ENCODE measurements at regions not wholly inside any gene's neighbourhood (a gene's known extent, or its start where the extent isn't known, plus 50 kb on each side); places are given as distances from the start of the nearest gene placed in this dataset.

DNA sequence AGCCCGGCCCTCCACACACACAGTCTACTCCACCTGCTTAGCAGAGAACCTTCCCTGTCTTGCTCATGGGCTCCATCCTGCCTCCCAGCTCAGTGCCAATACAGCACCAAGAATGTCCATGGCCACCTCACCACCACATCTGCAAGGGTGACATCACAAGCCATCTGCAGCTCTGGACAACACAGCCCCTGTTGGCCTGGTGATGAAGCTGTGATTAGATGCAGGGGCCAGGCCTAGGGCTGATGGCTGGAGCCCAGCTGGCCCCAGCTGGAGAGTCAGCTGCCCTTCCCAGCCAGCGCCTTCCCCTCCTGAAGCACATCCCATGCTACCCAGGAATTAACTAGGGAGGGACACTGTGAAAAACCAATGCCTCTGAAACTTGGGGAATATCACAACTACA, 91.1 kb downstream of the TTC32 start:
- Histone ChIP-seq H3K9me3 (ENCODE audit: control insufficient read depth, insufficient read depth, low read depth, low read length) (no peaks in the 10 kb centered on the region), H3K36me3 (ENCODE audit: control insufficient read depth in 2 of 2, insufficient read depth in 1 of 2, low read length in 2 of 2) (no peaks in the 10 kb centered on the region), H3K27ac (ENCODE audit: extremely low read depth, low read depth, low read length) (no peak overlapping the region), H3K4me3 (ENCODE audit: low read depth, low read length) (no peak overlapping the region), H3K4me1 (ENCODE audit: control insufficient read depth, insufficient read depth, low read length) (no peaks in the 10 kb centered on the region)
- CTCF ChIA-PET = no interaction called here
- POLR2A ChIA-PET = no interaction called here
- TF ChIP-seq ZNF473 (tag by site-specific recombination; IDR thresholded peaks at IDR 0.05) (no peak), ZNF112 (tag by site-specific recombination; IDR thresholded peaks at IDR 0.05) (no peak), ZNF23 (tag by site-specific recombination; IDR thresholded peaks at IDR 0.05; ENCODE audit: borderline replicate concordance) (no peak), EGR2 (tag by site-specific recombination; IDR thresholded peaks at IDR 0.05; ENCODE audit: low read depth) (no peak), ZNF311 (tag by site-specific recombination; IDR thresholded peaks at IDR 0.05; ENCODE audit: borderline replicate concordance) (no peak), ZBTB21 (tag by site-specific recombination; IDR thresholded peaks at IDR 0.05) (no peak), ZNF777 (tag by site-specific recombination; IDR thresholded peaks at IDR 0.05; ENCODE audit: borderline replicate concordance) (no peak), ZNF292 (tag by site-specific recombination; IDR thresholded peaks at IDR 0.05; ENCODE audit: borderline replicate concordance, low read depth) (no peak), ZNF585B (tag by site-specific recombination; IDR thresholded peaks at IDR 0.05) (no peak), SP2 (tag by site-specific recombination; IDR thresholded peaks at IDR 0.05) (no peak), ZNF610 (tag by site-specific recombination; IDR thresholded peaks at IDR 0.05; ENCODE audit: borderline replicate concordance) (no peak), ZNF514 (tag by site-specific recombination; IDR thresholded peaks at IDR 0.05) (no peak), ZNF132 (tag by site-specific recombination; IDR thresholded peaks at IDR 0.05; ENCODE audit: borderline replicate concordance) (no peak), ZNF792 (tag by site-specific recombination; IDR thresholded peaks at IDR 0.05) (no peak), GLIS2 (tag by site-specific recombination; IDR thresholded peaks at IDR 0.05) (no peak)
- TF ChIP-seq, protein P1, sequence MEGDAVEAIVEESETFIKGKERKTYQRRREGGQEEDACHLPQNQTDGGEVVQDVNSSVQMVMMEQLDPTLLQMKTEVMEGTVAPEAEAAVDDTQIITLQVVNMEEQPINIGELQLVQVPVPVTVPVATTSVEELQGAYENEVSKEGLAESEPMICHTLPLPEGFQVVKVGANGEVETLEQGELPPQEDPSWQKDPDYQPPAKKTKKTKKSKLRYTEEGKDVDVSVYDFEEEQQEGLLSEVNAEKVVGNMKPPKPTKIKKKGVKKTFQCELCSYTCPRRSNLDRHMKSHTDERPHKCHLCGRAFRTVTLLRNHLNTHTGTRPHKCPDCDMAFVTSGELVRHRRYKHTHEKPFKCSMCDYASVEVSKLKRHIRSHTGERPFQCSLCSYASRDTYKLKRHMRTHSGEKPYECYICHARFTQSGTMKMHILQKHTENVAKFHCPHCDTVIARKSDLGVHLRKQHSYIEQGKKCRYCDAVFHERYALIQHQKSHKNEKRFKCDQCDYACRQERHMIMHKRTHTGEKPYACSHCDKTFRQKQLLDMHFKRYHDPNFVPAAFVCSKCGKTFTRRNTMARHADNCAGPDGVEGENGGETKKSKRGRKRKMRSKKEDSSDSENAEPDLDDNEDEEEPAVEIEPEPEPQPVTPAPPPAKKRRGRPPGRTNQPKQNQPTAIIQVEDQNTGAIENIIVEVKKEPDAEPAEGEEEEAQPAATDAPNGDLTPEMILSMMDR (tag by site-specific recombination; IDR thresholded peaks at IDR 0.05) = no peak
- TF ChIP-seq, protein P2, sequence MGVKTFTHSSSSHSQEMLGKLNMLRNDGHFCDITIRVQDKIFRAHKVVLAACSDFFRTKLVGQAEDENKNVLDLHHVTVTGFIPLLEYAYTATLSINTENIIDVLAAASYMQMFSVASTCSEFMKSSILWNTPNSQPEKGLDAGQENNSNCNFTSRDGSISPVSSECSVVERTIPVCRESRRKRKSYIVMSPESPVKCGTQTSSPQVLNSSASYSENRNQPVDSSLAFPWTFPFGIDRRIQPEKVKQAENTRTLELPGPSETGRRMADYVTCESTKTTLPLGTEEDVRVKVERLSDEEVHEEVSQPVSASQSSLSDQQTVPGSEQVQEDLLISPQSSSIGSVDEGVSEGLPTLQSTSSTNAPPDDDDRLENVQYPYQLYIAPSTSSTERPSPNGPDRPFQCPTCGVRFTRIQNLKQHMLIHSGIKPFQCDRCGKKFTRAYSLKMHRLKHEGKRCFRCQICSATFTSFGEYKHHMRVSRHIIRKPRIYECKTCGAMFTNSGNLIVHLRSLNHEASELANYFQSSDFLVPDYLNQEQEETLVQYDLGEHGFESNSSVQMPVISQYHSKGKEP (tag by site-specific recombination; IDR thresholded peaks at IDR 0.05) = no peak

DNA sequence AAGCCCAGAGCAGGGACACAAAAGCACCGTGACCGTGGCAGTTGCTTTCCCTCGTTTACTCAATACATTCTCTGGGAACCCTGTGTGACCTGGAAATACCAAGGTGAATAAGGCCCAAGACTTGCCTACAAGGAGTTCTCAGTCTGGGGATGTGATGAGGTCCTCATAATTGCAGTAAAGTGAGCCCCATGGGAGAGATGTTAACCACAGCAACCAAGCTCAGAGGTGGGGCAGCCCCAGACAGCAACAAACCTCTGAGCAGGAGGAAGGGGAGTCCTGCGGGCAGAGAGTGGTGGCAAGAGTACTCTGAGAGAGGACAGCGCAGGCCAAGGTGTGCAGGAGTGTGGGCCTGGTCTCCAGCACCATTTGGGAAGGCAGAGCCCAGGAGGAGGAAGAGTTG, 91.6 kb downstream of the TTC32 start:
- POLR2A ChIA-PET = no interaction called here
- H3K9me3 ChIP-seq (ENCODE audit: control insufficient read depth, insufficient read depth, low read depth, low read length) = no peaks in the 10 kb centered on the region
- CTCF ChIA-PET = no interaction called here
- TF ChIP-seq, protein P3, sequence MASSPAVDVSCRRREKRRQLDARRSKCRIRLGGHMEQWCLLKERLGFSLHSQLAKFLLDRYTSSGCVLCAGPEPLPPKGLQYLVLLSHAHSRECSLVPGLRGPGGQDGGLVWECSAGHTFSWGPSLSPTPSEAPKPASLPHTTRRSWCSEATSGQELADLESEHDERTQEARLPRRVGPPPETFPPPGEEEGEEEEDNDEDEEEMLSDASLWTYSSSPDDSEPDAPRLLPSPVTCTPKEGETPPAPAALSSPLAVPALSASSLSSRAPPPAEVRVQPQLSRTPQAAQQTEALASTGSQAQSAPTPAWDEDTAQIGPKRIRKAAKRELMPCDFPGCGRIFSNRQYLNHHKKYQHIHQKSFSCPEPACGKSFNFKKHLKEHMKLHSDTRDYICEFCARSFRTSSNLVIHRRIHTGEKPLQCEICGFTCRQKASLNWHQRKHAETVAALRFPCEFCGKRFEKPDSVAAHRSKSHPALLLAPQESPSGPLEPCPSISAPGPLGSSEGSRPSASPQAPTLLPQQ (tag by site-specific recombination; IDR thresholded peaks at IDR 0.05) = no peak
- TF ChIP-seq ZNF514 (tag by site-specific recombination; IDR thresholded peaks at IDR 0.05) (no peak), ZNF433 (tag by site-specific recombination; IDR thresholded peaks at IDR 0.05; ENCODE audit: low read depth) (no peak), ZNF416 (tag by site-specific recombination; IDR thresholded peaks at IDR 0.05) (no peak), HOXD13 (CRISPR knock-in tag; IDR thresholded peaks at IDR 0.05; ENCODE audit: borderline replicate concordance) (no peak), ZNF654 (tag by site-specific recombination; IDR thresholded peaks at IDR 0.05; ENCODE audit: low read depth) (no peak), ZNF138 (tag by site-specific recombination; IDR thresholded peaks at IDR 0.05; ENCODE audit: borderline replicate concordance) (no peak)
- TF ChIP-seq, protein P4, sequence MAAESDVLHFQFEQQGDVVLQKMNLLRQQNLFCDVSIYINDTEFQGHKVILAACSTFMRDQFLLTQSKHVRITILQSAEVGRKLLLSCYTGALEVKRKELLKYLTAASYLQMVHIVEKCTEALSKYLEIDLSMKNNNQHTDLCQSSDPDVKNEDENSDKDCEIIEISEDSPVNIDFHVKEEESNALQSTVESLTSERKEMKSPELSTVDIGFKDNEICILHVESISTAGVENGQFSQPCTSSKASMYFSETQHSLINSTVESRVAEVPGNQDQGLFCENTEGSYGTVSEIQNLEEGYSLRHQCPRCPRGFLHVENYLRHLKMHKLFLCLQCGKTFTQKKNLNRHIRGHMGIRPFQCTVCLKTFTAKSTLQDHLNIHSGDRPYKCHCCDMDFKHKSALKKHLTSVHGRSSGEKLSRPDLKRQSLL (tag by site-specific recombination; IDR thresholded peaks at IDR 0.05) = no peak
- TF ChIP-seq, protein P5, sequence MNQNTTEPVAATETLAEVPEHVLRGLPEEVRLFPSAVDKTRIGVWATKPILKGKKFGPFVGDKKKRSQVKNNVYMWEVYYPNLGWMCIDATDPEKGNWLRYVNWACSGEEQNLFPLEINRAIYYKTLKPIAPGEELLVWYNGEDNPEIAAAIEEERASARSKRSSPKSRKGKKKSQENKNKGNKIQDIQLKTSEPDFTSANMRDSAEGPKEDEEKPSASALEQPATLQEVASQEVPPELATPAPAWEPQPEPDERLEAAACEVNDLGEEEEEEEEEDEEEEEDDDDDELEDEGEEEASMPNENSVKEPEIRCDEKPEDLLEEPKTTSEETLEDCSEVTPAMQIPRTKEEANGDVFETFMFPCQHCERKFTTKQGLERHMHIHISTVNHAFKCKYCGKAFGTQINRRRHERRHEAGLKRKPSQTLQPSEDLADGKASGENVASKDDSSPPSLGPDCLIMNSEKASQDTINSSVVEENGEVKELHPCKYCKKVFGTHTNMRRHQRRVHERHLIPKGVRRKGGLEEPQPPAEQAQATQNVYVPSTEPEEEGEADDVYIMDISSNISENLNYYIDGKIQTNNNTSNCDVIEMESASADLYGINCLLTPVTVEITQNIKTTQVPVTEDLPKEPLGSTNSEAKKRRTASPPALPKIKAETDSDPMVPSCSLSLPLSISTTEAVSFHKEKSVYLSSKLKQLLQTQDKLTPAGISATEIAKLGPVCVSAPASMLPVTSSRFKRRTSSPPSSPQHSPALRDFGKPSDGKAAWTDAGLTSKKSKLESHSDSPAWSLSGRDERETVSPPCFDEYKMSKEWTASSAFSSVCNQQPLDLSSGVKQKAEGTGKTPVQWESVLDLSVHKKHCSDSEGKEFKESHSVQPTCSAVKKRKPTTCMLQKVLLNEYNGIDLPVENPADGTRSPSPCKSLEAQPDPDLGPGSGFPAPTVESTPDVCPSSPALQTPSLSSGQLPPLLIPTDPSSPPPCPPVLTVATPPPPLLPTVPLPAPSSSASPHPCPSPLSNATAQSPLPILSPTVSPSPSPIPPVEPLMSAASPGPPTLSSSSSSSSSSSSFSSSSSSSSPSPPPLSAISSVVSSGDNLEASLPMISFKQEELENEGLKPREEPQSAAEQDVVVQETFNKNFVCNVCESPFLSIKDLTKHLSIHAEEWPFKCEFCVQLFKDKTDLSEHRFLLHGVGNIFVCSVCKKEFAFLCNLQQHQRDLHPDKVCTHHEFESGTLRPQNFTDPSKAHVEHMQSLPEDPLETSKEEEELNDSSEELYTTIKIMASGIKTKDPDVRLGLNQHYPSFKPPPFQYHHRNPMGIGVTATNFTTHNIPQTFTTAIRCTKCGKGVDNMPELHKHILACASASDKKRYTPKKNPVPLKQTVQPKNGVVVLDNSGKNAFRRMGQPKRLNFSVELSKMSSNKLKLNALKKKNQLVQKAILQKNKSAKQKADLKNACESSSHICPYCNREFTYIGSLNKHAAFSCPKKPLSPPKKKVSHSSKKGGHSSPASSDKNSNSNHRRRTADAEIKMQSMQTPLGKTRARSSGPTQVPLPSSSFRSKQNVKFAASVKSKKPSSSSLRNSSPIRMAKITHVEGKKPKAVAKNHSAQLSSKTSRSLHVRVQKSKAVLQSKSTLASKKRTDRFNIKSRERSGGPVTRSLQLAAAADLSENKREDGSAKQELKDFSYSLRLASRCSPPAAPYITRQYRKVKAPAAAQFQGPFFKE (tag by site-specific recombination; IDR thresholded peaks at IDR 0.05; ENCODE audit: borderline replicate concordance) = no peak

More for the DNA sequence above, 91.6 kb downstream of the TTC32 start:
- no peak overlapping the region for H3K4me3 ChIP-seq (ENCODE audit: low read depth, low read length)
- no peak overlapping the region for H3K27ac ChIP-seq (ENCODE audit: extremely low read depth, low read depth, low read length)
- H3K36me3 ChIP-seq (ENCODE audit: control insufficient read depth in 2 of 2, insufficient read depth in 1 of 2, low read length in 2 of 2) = no peaks in the 10 kb centered on the region
- H3K4me1 ChIP-seq (ENCODE audit: control insufficient read depth, insufficient read depth, low read length) = no peaks in the 10 kb centered on the region
